Fibroblast of pulmonary artery (primary cell): ENCODE measurements at regions not wholly inside any gene's neighbourhood (a gene's known extent, or its start where the extent isn't known, plus 50 kb on each side); places are given as distances from the start of the nearest gene placed in this dataset.
A peak's percentile ranks its signal among the peaks of the same experiment; 100 is the strongest.
"Not testable (repeated sequence)": the region's sequence is repeated elsewhere in the genome, so short reads cannot be mapped to it uniquely, and the experiment has no call there.

ENCODE experiments used
- DNase-seq: peaks from one replicate; pipeline ENCODE4 v3.0.0-alpha.2; 2010; ENCODE audit warnings: low read depth
- H3K4me3 ChIP-seq: replicated peaks from 2 replicates; pipeline ENCODE4 v1.5.1; 2011; ENCODE audit warnings: low read depth, mild to moderate bottlenecking, control low read depth, low read length, moderate library complexity
- TF ChIP-seq, protein P1 (sequence below): IDR thresholded peaks from 2 replicates; pipeline ENCODE4 v1.5.1; 2011; ENCODE audit warnings: mild to moderate bottlenecking, control low read depth, low read length, inconsistent platforms; ENCODE audit errors: missing control alignments

GRCh38 chr6:125577124-125577662, 172.2 kb upstream of the HEY2 start:
- TF ChIP-seq, protein P1, sequence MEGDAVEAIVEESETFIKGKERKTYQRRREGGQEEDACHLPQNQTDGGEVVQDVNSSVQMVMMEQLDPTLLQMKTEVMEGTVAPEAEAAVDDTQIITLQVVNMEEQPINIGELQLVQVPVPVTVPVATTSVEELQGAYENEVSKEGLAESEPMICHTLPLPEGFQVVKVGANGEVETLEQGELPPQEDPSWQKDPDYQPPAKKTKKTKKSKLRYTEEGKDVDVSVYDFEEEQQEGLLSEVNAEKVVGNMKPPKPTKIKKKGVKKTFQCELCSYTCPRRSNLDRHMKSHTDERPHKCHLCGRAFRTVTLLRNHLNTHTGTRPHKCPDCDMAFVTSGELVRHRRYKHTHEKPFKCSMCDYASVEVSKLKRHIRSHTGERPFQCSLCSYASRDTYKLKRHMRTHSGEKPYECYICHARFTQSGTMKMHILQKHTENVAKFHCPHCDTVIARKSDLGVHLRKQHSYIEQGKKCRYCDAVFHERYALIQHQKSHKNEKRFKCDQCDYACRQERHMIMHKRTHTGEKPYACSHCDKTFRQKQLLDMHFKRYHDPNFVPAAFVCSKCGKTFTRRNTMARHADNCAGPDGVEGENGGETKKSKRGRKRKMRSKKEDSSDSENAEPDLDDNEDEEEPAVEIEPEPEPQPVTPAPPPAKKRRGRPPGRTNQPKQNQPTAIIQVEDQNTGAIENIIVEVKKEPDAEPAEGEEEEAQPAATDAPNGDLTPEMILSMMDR, result no peak
- no peak for DNase-seq
- H3K4me3 ChIP-seq, result no peak overlapping the region

- no peak overlapping the region for H3K4me3 ChIP-seq
- TF ChIP-seq, protein P1, result no peak
- no peak for DNase-seq
Measured at GRCh38 chr6:125584468-125584939, 164.9 kb upstream of the HEY2 start.

DNA sequence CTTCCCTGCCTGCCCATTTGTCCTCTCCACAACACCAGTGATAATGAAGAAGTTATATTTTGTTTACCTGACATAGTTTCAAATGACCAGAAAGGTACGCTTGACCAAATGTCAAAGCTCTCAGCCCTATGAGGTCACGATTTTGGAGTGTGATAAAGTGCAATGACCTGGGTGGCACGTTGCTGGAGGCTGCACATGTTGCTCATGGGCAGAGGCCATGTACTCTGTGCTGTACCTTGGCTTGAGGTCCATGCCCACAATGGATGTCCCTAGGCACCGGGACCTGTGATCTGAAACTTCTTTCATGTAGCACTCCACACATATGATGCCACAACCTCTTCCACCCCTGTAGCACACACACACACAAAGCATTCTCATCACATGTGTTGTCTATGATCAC, 164.0 kb upstream of the HEY2 start:
- H3K4me3 ChIP-seq, result no peak overlapping the region
- TF ChIP-seq, protein P1, result no peak
- DNase-seq, result no peak

DNA sequence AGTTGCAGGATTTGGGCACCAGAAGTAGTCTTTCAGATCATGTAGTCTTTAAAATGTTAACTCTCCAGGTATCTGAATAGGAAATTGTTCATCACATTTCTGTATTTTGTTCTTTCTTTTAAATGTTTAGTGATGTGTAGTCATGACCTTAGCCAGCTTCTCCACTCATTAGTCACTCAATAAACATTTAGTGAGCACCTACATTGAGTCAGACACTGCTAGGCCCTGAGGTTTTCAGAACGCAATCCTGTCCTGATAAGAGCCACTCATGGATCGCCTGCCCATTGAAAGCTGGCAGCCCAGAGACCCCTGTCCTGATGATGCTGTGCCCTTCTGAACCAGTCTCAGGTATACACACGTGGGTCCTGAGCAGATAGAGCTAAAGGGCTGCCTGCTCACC, 163.4 kb upstream of the HEY2 start:
- H3K4me3 ChIP-seq, result no peak overlapping the region
- TF ChIP-seq, protein P1, result no peak
- DNase-seq, result peak; percentile 23

DNA sequence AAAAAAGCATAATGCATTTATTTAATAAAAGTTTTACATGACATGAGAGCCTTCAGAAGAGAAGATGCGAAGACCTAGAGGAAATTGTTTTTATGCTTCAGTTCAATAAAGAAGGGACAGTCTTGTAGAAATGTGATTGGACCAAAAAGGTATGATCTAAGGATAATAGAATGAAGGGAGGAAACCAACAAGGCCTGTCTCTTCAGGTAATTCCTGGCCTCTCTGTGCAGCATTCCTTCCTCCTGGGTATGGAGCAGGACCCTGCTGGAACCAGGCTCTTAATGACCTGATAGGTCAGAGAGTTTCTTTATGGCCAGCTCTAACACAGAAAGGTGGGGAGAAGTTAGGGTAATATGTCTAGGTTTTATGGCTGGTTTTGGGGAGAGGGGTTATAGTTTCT, 162.8 kb upstream of the HEY2 start:
- TF ChIP-seq, protein P1, result no peak
- no peak for DNase-seq
- no peak overlapping the region for H3K4me3 ChIP-seq

DNA sequence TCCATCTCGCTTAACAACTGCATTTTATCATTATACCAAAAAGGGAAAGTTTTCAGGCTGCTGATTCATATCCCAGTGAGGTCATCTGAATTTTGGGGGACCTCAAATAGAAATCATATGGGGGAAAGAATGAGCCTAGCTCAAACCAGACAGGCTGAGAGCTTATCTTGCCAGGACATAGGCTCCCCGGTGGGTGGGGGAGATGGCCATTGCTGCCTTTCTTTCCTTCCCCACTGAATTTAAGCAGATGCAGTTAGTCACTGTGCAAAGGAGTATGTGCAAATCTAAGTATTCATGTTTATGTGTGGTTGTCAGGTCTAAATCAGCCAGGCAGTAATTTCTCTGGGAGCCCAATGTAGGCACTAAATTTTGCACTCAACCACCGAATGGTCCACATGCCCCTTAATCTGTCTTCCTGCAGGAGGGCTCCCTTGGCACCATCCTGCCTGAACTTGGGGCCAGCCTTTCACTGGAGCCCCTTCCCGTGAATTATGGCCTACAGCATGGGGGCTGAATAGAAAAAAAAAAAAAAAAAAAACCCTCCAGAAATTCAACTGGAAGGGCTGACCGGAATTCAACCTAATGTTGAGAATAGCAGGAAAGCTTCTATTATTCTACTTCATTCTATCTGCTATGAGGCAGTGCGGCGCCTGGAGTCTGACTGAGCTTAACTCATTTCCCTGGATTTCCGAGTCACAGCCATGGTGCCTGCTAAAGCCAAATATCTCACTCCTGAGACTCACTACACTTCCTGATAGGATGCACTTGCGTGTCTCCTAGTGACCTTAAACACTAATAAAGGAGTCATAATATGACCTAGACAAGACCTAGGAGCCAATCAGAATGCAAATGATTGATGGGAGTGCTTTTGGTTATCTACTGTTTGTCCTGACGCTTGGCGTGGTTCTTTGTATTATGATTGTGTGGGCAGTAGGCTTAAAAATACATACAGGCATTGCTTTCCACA, 161.5 kb upstream of the HEY2 start:
- no peak overlapping the region for H3K4me3 ChIP-seq
- TF ChIP-seq, protein P1, result no peak
- peak; percentile 33 for DNase-seq

GRCh38 chr6:125591796-125592195, 157.6 kb upstream of the HEY2 start:
- not testable (repeated sequence) for H3K4me3 ChIP-seq, DNase-seq
